ENCODE measurements at regions not wholly inside any gene's neighbourhood (a gene's known extent, or its start where the extent isn't known, plus 50 kb on each side); places are given as distances from the start of the nearest gene placed in this dataset.
"Not testable (repeated sequence)": the region's sequence is repeated elsewhere in the genome, so short reads cannot be mapped to it uniquely, and the experiment has no call there.

GRCh38 chr2:17133052-17133671, 385.1 kb downstream of the RAD51AP2 start:
- Histone ChIP-seq H3K27ac (no peak overlapping the region), H3K9me3 (no peaks in the 10 kb centered on the region), H3K4me1 (no peaks in the 10 kb centered on the region), H3K4me3 (no peak overlapping the region), H3K27me3 (no peaks in the 10 kb centered on the region), H3K36me3 (no peaks in the 10 kb centered on the region)
- DNase-seq: no peak
- no peak for ATAC-seq
- intact Hi-C loops (cut with DNase I): no loop called here
- no peak for TF ChIP-seq CTCF (IDR thresholded peaks at IDR 0.05)

GRCh38 chr2:17130627-17131026, 387.6 kb downstream of the RAD51AP2 start:
- DNase-seq; H3K9me3 ChIP-seq; H3K4me3 ChIP-seq; H3K36me3 ChIP-seq; H3K4me1 ChIP-seq; H3K27me3 ChIP-seq; H3K27ac ChIP-seq; intact Hi-C loops (cut with DNase I); ATAC-seq: not testable (repeated sequence)

GRCh38 chr2:17125989-17126620, 392.1 kb downstream of the RAD51AP2 start:
- DNase-seq: no peak
- Histone ChIP-seq H3K36me3 (no peaks in the 10 kb centered on the region), H3K27me3 (no peaks in the 10 kb centered on the region), H3K4me1 (no peaks in the 10 kb centered on the region), H3K4me3 (no peak overlapping the region), H3K9me3 (no peaks in the 10 kb centered on the region), H3K27ac (no peak overlapping the region)
- intact Hi-C loops (cut with DNase I): no loop called here
- no peak for ATAC-seq
- no peak for TF ChIP-seq CTCF (IDR thresholded peaks at IDR 0.05)

- Histone ChIP-seq H3K27ac (no peak overlapping the region), H3K36me3 (no peaks in the 10 kb centered on the region), H3K27me3 (no peaks in the 10 kb centered on the region), H3K4me1 (no peaks in the 10 kb centered on the region), H3K9me3 (no peaks in the 10 kb centered on the region), H3K4me3 (no peak overlapping the region)
- intact Hi-C loops (cut with DNase I): no loop called here
- no peak for TF ChIP-seq CTCF (IDR thresholded peaks at IDR 0.05)
- DNase-seq (no peak), ATAC-seq (no peak)
These were observed 393.5 kb downstream of the RAD51AP2 start for GRCh38 chr2:17124575-17125318.

- no peak for ATAC-seq
- H3K4me3 ChIP-seq: no peak overlapping the region
These were observed 395.2 kb downstream of the RAD51AP2 start for GRCh38 chr2:17122887-17123501.

More at GRCh38 chr2:17122887-17123501, 395.2 kb downstream of the RAD51AP2 start:
- Histone ChIP-seq H3K27ac (no peak overlapping the region), H3K9me3 (no peaks in the 10 kb centered on the region), H3K27me3 (no peaks in the 10 kb centered on the region), H3K36me3 (no peaks in the 10 kb centered on the region), H3K4me1 (no peaks in the 10 kb centered on the region)
- no peak for TF ChIP-seq CTCF (IDR thresholded peaks at IDR 0.05)
- intact Hi-C loops (cut with DNase I): no loop called here
- no peak for DNase-seq

Measured in left lung (tissue), 4 donors.